CD4-positive, alpha-beta T cell treated with Interleukin-21 for 1 hour (primary cell): ENCODE measurements at regions not wholly inside any gene's neighbourhood (a gene's known extent, or its start where the extent isn't known, plus 50 kb on each side); places are given as distances from the start of the nearest gene placed in this dataset.

ENCODE experiments used
- DNase-seq: peaks from one replicate; pipeline ENCODE4 v3.0.0-alpha.2; 2020

- no peak for DNase-seq
Observed at GRCh38 chr15:37586011-37586583, 348.3 kb upstream of the TMCO5A start.

GRCh38 chr15:37586976-37587375 lies 347.5 kb upstream of the TMCO5A start:
- DNase-seq = no peak

GRCh38 chr15:37594417-37594816 lies 340.0 kb upstream of the TMCO5A start:
- no peak for DNase-seq

GRCh38 chr15:37595426-37595970 lies 338.9 kb upstream of the TMCO5A start:
- DNase-seq = no peak

GRCh38 chr15:37599156-37599555 lies 335.3 kb upstream of the TMCO5A start:
- DNase-seq = no peak

GRCh38 chr15:37616215-37616614 lies 318.2 kb upstream of the TMCO5A start:
- DNase-seq = no peak

- no peak for DNase-seq
Observed at GRCh38 chr15:37618353-37618752, 316.1 kb upstream of the TMCO5A start.

GRCh38 chr15:37619358-37620042 lies 314.9 kb upstream of the TMCO5A start:
- no peak for DNase-seq

GRCh38 chr15:37625576-37625975 lies 308.9 kb upstream of the TMCO5A start:
- no peak for DNase-seq

- no peak for DNase-seq
Observed at GRCh38 chr15:37628507-37628906, 305.9 kb upstream of the TMCO5A start.

- DNase-seq = no peak
Observed at GRCh38 chr15:37636736-37637135, 297.7 kb upstream of the TMCO5A start.

- DNase-seq = no peak
Observed at GRCh38 chr15:37638116-37638515, 296.3 kb upstream of the TMCO5A start.

GRCh38 chr15:37638691-37639090 lies 295.7 kb upstream of the TMCO5A start:
- DNase-seq = no peak

- DNase-seq = no peak
Observed at GRCh38 chr15:37652646-37653417, 281.6 kb upstream of the TMCO5A start.

GRCh38 chr15:37678124-37678523 lies 256.3 kb upstream of the TMCO5A start:
- DNase-seq = no peak

- DNase-seq = no peak
Observed at GRCh38 chr15:37679627-37680026, 254.8 kb upstream of the TMCO5A start.

- no peak for DNase-seq
Observed at GRCh38 chr15:37682304-37682703, 252.1 kb upstream of the TMCO5A start.

GRCh38 chr15:37691911-37692310 lies 242.5 kb upstream of the TMCO5A start:
- no peak for DNase-seq

GRCh38 chr15:37693926-37694325 lies 240.5 kb upstream of the TMCO5A start:
- no peak for DNase-seq

- no peak for DNase-seq
Observed at GRCh38 chr15:37695719-37696118, 238.7 kb upstream of the TMCO5A start.

- no peak for DNase-seq
Observed at GRCh38 chr15:37698679-37699078, 235.8 kb upstream of the TMCO5A start.

- no peak for DNase-seq
Observed at GRCh38 chr15:37701230-37701629, 233.2 kb upstream of the TMCO5A start.

GRCh38 chr15:37709669-37710068 lies 224.8 kb upstream of the TMCO5A start:
- DNase-seq = no peak

GRCh38 chr15:37715101-37715500 lies 219.3 kb upstream of the TMCO5A start:
- no peak for DNase-seq
